HCT116 (cell line): ENCODE measurements at regions not wholly inside any gene's neighbourhood (a gene's known extent, or its start where the extent isn't known, plus 50 kb on each side); places are given as distances from the start of the nearest gene placed in this dataset.

Experiments used
- ATAC-seq: fragments of 200-7000 bp; cut with Tn5 transposase; 2 replicates; pipeline ENCODE4 v1.9.1; 2020; ENCODE audit warnings: mild to moderate bottlenecking, moderate library complexity
- BruUV-seq: library from RNA; stranded (reverse); fragments of 400-500 nt; replicated peaks from 2 replicates; lab custom pipeline; 2021; lab: Mats Ljungman, UMichigan
- CTCF ChIA-PET: fragments of 300-600 bp; sonication (Branson Sonifier 250); formaldehyde crosslinking; loops from one replicate; lab custom pipeline; 2021; ENCODE audit warnings: antibody characterized with exemption; lab: Charles Lee
- POLR2A ChIA-PET: fragments of 300-600, 350-600 bp; sonication (Branson Sonifier 250); formaldehyde crosslinking; loops from one replicate; lab custom pipeline; 2021; ENCODE audit warnings: antibody characterized with exemption; lab: Charles Lee
- RAD21 ChIA-PET, 2 experiments: fragments of 300-600 bp; sonication (Branson Sonifier 250); formaldehyde crosslinking; loops; one replicate each; lab custom pipeline; 2023; ENCODE audit warnings: low total read pairs in 2 of 2; ENCODE audit not compliant: uncharacterized antibody in 2 of 2, unreplicated experiment in 2 of 2, low non-redundant PET in 1 of 2; lab: Charles Lee
- DNase-seq: peaks from one replicate; pipeline ENCODE4 v3.0.0-alpha.2; 2010; ENCODE audit warnings: low read depth, low spot score
- H2AFZ ChIP-seq: fragments of 200-600 bp; shearing (Covaris generic), sonication (generic); 2 replicates; pipeline ENCODE4 v1.6.1; 2017; ENCODE audit warnings: low read depth, mixed run types, mixed read lengths, antibody characterized with exemption, low read length; ENCODE audit not compliant: poor library complexity, severe bottlenecking
- H3K27ac ChIP-seq: 2 replicates; pipeline ENCODE4 v1.5.1; 2012; ENCODE audit warnings: low read depth, low read length
- H3K27me3 ChIP-seq: fragments of 200-600 bp; sonication (generic); 2 replicates; pipeline ENCODE4 v1.6.1; 2016; ENCODE audit warnings: mixed run types, low read length, mixed read lengths; ENCODE audit not compliant: insufficient read depth
- H3K36me3 ChIP-seq, 2 experiments: fragments of 200-500 bp in 1 of 2; fragments of 200-600 bp in 1 of 2; sonication (Bioruptor generic) in 1 of 2; sonication (generic) in 1 of 2; 2 replicates each; pipeline versions ENCODE4 v1.5.1 to v1.6.1; 2014 to 2016; ENCODE audit warnings: low read length in 2 of 2, inconsistent platforms in 1 of 2, mixed read lengths in 1 of 2, mixed run types in 1 of 2; ENCODE audit not compliant: insufficient read depth in 2 of 2, control insufficient read depth in 1 of 2
- H3K4me1 ChIP-seq, 2 experiments: fragments of 200-600 bp in 1 of 2; sonication (generic) in 1 of 2; 2 replicates each; pipeline versions ENCODE4 v1.5.1 to v1.6.1; 2012 to 2017; ENCODE audit warnings: low read length in 2 of 2, inconsistent platforms in 1 of 2, mild to moderate bottlenecking in 1 of 2, mixed read lengths in 1 of 2, mixed run types in 1 of 2, moderate library complexity in 1 of 2; ENCODE audit not compliant: insufficient read depth in 2 of 2, control insufficient read depth in 1 of 2
- H3K4me2 ChIP-seq: fragments of 200-600 bp; sonication (generic); 2 replicates; pipeline ENCODE4 v1.6.1; 2017; ENCODE audit warnings: mixed run types, low read length, mixed read lengths
- H3K4me3 ChIP-seq, 2 experiments: fragments of 200-600 bp in 1 of 2; sonication (generic) in 1 of 2; replicated peaks in 1 of 2; 2 replicates each; pipeline ENCODE4 v1.5.1; 2011 to 2016; ENCODE audit warnings: low read length in 2 of 2, control low read depth in 1 of 2, low read depth in 1 of 2, mild to moderate bottlenecking in 1 of 2, mixed read lengths in 1 of 2, mixed run types in 1 of 2
- H3K79me2 ChIP-seq: fragments of 200-600 bp; sonication (generic); 2 replicates; pipeline ENCODE4 v1.6.1; 2017; ENCODE audit warnings: mild to moderate bottlenecking, mixed run types, low read length, moderate library complexity, mixed read lengths; ENCODE audit not compliant: insufficient read depth
- H3K9ac ChIP-seq: fragments of 200-600 bp; sonication (generic); 2 replicates; pipeline ENCODE4 v1.6.1; 2016; ENCODE audit warnings: low read length, mixed read lengths
- H3K9me2 ChIP-seq: fragments of 200-600 bp; sonication (generic), shearing (Covaris generic); 2 replicates; pipeline ENCODE4 v1.6.1; 2017; ENCODE audit warnings: mixed run types, mild to moderate bottlenecking, moderate library complexity; ENCODE audit not compliant: insufficient read depth
- H3K9me3 ChIP-seq, 2 experiments: fragments of 200-500 bp in 1 of 2; fragments of 200-600 bp in 1 of 2; sonication (Bioruptor generic) in 1 of 2; sonication (generic) in 1 of 2; 2 replicates each; pipeline ENCODE4 v1.6.1; 2014 to 2017; ENCODE audit warnings: low read length in 2 of 2, mixed read lengths in 2 of 2, inconsistent platforms in 1 of 2, low read depth in 1 of 2, mild to moderate bottlenecking in 1 of 2, mixed run types in 1 of 2, moderate library complexity in 1 of 2; ENCODE audit not compliant: control insufficient read depth in 1 of 2, insufficient read depth in 1 of 2
- H4K20me1 ChIP-seq: fragments of 200-600 bp; sonication (generic), shearing (Covaris generic); 2 replicates; pipeline ENCODE4 v1.6.1; 2017; ENCODE audit warnings: mixed run types, mild to moderate bottlenecking, moderate library complexity; ENCODE audit not compliant: insufficient read depth
- CTCF ChIP-seq, 3 experiments: fragments of 200-600 bp in 1 of 3; sonication (generic) in 1 of 3; IDR thresholded peaks in 2 of 3; conservative IDR thresholded peaks in 1 of 3; 2 replicates each; pipeline ENCODE4 v1.5.1; 2012 to 2017; ENCODE audit warnings: low read depth in 2 of 3, low read length in 2 of 3, antibody characterized with exemption in 1 of 3, borderline replicate concordance in 1 of 3, control low read depth in 1 of 3, mild to moderate bottlenecking in 1 of 3, mixed read lengths in 1 of 3, mixed run types in 1 of 3, moderate library complexity in 1 of 3; ENCODE audit not compliant: insufficient read depth in 1 of 3
- ELF1 ChIP-seq: IDR thresholded peaks from 2 replicates; pipeline ENCODE4 v1.6.1; 2012; ENCODE audit warnings: low read depth, borderline replicate concordance
- MAX ChIP-seq: IDR thresholded peaks from 2 replicates; pipeline ENCODE4 v1.6.1; 2012
- POLR2A ChIP-seq: IDR thresholded peaks from 2 replicates; pipeline ENCODE4 v1.7.0; 2011; ENCODE audit warnings: borderline replicate concordance; ENCODE audit not compliant: insufficient read depth, insufficient read length; ENCODE audit errors: extremely low read depth
- POLR2AphosphoS5 ChIP-seq: IDR thresholded peaks from 2 replicates; pipeline ENCODE4 v1.6.1; 2011; ENCODE audit warnings: mild to moderate bottlenecking, low read depth, low read length, moderate library complexity
- RAD21 ChIP-seq: IDR thresholded peaks from 2 replicates; pipeline ENCODE4 v1.6.1; 2012; ENCODE audit warnings: low read depth, mild to moderate bottlenecking
- REST ChIP-seq: IDR thresholded peaks from 2 replicates; pipeline ENCODE4 v1.6.1; 2012; ENCODE audit warnings: low read depth
- SRF ChIP-seq: IDR thresholded peaks from 2 replicates; pipeline ENCODE4 v1.6.1; 2012; ENCODE audit warnings: low read depth
- YY1 ChIP-seq: IDR thresholded peaks from 2 replicates; pipeline ENCODE4 v1.6.1; 2011; ENCODE audit warnings: low read length, low read depth, moderate library complexity, mild to moderate bottlenecking; ENCODE audit not compliant: insufficient replicate concordance; ENCODE audit errors: extremely low read depth
- ZFX ChIP-seq: fragments of 450-650 bp; IDR thresholded peaks from 2 replicates; pipeline ENCODE4 v1.6.1; 2017
- ZNF274 ChIP-seq: fragments of 200-500 bp; sonication (Bioruptor generic); IDR thresholded peaks from 2 replicates; pipeline ENCODE4 v1.6.1; 2014; ENCODE audit warnings: mild to moderate bottlenecking, low read depth, low read length, inconsistent platforms
- intact Hi-C: fragments of 100-400 bp; cut with micrococcal nuclease; formaldehyde crosslinking; loops from 2 replicates; pipeline ENCODE4 v1.10.0; 2022

- TF ChIP-seq REST (no peak), RAD21 (no peak), POLR2A (no peak), YY1 (no peak)
- TF ChIP-seq, all 23 proteins: peak for 0
Observed at GRCh38 chr3:72109327-72110259, 324.6 kb upstream of the PROK2 start (continued).

- BruUV-seq, result no TSS peak
- Histone ChIP-seq H4K20me1 (no peaks in the 10 kb centered on the region), H3K4me1 (no peaks in the 10 kb centered on the region), H3K9ac (no peak overlapping the region), H3K9me2 (no peaks in the 10 kb centered on the region), H3K27me3 (peaks cover 13% of the 10 kb centered on the region), H3K4me3 (no peak overlapping the region), H3K9me3 (no peaks in the 10 kb centered on the region), H3K4me2 (no peak overlapping the region), H3K27ac (no peak overlapping the region), H2AFZ (no peak overlapping the region), H3K79me2 (no peaks in the 10 kb centered on the region), H3K36me3 (no peaks in the 10 kb centered on the region)
- TF ChIP-seq MAX (no peak), CTCF (IDR thresholded peaks at IDR 0.05 in 2 of 3, conservative IDR thresholded peaks at IDR 0.05 in 1 of 3; ENCODE audit: borderline replicate concordance in 1 of 3, insufficient read depth in 1 of 3, low read depth in 2 of 3, low read length in 2 of 3) (no peak), ELF1 (no peak), ZNF274 (no peak), SRF (no peak), POLR2AphosphoS5 (no peak), REST (no peak), POLR2A (no peak), ZFX (no peak)
- ChIA-PET CTCF (no interaction called here), POLR2A (no interaction called here), RAD21 (no interaction called here)
- no peak for ATAC-seq
- intact Hi-C loops, result no loop called here
- DNase-seq, result no peak
Observed at GRCh38 chr3:72105306-72105705, 320.4 kb upstream of the PROK2 start.
